GM18508 (cell line): ENCODE measurements at regions not wholly inside any gene's neighbourhood (a gene's known extent, or its start where the extent isn't known, plus 50 kb on each side); places are given as distances from the start of the nearest gene placed in this dataset.
"Not testable (repeated sequence)": the region's sequence is repeated elsewhere in the genome, so short reads cannot be mapped to it uniquely, and the experiment has no call there.

ENCODE experiments used
- ATAC-seq: cut with Tn5 transposase; IDR thresholded peaks from one replicate; pipeline ENCODE4 v1.9.1; 2021; ENCODE audit warnings: moderate number of reproducible peaks; ENCODE audit not compliant: insufficient read depth, unreplicated experiment

DNA sequence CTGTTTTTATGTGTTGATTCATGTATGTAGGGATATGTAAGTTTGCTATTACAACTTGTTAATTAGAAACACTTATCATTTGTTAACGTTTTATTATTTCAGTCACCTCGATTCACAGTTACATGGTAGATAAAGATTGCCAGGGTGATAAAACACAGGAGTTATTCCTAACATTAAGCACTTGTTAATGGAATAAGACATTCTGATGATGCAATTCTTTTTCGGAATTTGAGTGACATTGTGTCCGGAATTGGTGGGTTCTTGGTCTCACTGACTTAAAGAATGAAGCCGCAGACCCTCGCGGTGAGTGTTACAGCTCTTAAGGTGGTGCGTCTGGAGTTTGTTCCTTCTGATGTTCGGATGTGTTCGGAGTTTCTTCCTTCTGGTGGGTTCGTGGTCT lies 624.0 kb upstream of the CITED2 start:
- not testable (repeated sequence) for ATAC-seq

DNA sequence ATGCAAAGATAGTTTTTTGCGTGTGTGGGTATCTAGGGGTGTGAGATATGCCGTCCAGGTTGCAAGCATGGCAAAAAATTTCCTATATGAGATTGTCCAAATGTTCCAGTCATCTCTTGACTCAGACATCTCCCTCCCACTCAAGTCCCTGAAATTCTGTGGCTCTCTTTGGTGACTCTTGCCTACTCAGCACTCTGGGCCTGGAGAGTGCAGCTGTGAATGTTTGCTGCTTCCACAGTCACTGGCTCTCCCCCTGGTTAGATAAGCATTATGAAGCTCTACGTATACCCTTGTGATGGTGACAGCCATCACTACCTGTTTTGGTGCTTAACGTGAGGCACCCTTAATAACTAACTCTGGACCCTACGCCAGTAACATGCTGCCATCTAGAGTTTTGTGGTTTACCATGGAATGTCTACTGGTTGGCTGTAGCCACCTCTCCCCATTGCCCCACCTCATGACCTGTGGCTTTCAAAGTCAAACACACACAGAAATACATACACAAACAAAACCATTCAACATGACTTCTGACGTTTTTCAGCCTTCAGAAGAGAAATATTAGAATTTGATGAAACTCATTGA lies 621.9 kb upstream of the CITED2 start:
- no peak for ATAC-seq

DNA sequence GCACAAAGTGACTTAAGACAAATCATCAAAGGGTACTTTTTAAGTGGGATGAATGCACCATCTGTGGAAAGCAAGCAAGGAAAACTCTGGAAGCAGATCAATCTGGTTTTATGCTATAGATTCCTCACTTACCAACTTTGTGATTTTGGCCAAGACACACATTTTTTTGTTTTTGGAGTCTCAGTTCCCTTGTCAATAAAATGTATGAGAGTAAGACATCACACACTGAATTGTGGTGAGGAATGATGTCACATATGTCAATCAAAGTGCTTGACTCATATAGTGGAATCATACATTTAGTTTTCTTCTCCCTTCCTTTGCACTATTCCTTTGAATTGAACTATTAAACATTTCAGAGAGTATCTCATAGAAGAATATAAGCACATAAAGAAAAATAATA lies 620.5 kb upstream of the CITED2 start:
- no peak for ATAC-seq

DNA sequence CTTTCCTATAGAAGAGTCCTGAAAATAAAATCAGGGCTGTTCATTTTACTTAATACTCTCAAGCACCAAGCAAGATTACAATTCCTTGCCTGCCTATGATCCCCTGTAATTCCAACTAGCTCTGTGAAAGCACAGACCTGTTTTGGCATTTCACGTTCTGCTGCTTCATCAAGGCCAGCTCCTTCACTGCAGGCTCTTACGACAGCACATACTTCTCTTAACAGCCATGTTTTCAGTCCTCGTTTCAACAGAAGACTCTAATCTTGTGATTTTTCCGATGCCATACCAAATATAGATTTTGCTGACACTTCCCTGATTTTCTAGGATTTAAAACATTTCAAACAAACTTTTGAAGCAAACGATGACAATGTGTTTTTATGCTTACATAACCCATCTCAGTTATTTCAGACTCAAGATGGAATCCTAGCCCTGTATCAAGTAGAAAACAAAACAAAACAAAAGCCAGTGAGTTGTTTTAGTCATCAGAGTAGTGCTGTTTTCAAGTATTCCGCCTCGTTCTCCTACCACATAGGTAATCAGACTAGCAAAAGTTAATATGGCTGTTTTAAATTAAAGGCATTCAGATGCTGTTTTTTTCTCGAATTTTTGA lies 616.5 kb upstream of the CITED2 start:
- no peak for ATAC-seq

DNA sequence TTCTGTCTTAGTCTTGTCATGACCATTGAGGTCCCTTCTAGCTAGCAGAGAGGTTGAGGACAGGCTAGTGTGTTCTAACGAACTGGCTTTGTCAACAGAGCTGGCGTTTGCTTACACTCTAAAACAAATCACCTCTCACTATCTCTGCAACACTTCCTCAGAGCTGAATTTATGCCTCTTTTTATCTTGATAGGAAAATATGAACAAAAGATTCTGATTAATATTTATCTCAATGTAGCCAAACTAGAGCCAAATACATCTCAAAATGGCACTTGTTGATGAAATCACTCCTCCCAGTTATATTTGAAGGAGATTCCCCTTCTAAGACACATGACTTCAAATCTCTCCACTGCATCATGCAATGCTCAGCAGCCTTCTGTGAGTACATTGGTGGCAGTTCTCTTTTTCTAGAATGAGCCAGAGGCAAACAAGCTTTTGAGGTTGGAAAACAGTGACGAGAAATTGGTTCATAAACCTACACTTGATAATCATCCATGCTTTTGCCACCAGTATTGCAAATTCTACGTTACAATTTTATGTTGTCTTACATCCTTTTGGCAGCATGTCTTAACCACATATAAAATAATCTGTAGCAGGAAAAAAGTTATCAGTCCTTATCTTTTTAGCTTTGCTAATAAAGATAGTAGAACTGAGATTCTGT lies 615.7 kb upstream of the CITED2 start:
- ATAC-seq, result no peak

DNA sequence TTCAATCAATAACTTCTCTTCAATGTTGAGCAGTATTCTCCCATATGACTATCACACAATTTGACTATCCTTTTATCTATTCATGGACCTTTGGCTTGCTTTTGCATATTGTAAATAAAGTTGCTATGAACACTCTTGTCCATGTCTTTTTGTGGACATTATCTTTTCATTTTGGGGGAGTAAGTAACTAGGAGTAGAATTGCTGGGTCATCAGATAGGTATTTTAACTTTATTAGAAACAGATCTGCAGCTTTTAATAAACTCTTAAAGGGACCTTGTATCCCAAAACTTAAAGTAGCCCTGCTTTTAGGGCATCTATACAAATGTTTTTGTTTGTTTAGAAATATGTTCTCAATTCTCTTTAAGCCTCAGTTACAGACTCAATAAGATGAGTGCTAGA lies 614.2 kb upstream of the CITED2 start:
- no peak for ATAC-seq

DNA sequence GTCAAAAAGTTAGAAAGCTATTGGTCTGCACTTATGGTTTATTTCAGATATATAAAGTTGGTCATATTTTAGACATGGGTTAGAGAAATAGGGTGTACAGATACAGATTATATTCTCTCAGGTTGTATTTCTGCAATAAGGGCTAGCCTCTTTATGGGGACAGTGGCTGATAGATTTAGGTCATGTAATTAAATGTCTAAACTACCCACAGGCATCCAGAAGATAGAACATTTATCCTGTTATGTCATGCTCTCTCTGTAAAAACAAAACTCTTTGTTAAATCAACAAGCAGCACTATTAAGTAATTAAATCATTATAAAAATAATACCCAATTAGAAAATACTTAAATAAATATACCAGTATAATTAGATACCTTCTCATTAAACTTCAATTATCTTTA lies 612.6 kb upstream of the CITED2 start:
- no peak for ATAC-seq

DNA sequence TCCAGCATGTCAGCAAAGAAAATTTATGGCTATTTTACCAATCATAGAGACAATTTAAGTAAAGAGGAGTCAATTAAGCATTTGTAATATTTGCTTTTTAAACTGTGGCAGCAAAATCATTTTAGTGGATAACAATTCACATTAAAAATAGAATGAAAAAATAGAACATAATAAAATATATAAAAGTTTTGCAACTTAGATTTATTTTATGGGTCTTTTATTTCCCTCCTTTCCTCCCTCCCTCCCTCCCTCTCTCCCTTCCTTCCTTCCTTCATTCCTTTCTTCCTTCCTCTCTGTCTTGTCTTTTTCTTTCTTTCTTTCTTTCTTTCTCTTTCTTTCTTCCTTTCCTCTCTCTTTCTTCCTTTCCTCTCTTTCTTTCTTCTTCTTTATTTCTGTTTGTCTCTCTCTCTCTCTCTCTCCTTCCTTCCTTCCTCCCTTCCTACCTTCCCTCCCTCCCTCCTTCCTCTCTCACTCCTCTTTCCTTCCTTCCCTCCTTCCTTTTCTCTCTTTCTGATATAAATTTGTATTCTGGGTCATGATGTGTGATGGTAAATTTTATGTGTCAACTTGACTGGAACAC lies 610.9 kb upstream of the CITED2 start:
- ATAC-seq, result no peak

DNA sequence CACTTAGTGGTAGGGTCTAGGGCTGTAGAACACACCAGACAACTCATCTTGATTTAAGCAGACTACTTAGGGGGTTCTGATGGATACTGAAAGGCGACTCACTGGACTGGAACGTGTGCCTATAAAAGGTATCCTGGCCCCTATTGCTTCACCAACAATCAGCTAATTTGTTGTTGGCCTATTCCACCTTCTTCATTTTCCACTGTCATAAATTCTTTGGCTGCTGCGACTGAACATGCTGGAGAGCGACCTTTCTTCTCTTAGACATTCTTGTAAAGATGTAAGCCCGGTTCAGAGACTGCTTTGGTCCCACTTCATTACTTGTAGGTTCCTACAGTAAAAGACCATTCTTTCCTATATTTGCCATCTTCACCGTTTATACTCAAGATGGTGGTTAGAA lies 609.9 kb upstream of the CITED2 start:
- no peak for ATAC-seq

DNA sequence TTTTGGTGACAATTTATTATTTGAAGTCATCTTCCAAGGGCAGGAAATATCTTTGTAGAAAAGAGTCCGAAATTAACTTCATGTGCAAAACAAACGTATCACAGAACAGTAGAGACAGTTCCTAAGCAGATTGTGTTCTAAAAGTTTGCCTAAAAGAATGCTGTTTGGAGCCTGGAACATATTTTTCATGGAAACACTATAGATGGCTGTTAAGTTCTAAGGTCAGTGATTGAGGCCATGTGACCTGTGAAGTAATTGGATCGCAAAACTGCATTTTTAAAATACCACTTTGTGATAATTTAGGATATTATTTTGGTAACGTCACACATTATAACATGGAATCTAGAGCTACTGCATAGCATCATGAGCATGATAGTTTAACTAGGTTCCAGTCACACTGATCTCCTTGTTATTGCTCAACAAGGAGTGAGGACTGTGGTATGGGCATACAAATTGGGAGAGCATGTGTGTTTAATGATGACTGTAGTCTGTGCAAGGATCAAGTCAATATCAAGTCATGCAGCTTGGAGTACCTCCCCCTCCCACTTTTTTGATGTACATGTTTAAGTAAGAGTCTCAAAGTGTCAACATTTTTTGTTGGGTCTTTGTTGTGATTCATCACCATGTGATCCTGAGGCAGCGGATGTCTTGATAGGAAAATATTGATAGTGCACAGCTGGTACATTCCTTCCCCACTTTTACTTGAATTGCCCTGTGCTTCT lies 609.3 kb upstream of the CITED2 start:
- no peak for ATAC-seq

DNA sequence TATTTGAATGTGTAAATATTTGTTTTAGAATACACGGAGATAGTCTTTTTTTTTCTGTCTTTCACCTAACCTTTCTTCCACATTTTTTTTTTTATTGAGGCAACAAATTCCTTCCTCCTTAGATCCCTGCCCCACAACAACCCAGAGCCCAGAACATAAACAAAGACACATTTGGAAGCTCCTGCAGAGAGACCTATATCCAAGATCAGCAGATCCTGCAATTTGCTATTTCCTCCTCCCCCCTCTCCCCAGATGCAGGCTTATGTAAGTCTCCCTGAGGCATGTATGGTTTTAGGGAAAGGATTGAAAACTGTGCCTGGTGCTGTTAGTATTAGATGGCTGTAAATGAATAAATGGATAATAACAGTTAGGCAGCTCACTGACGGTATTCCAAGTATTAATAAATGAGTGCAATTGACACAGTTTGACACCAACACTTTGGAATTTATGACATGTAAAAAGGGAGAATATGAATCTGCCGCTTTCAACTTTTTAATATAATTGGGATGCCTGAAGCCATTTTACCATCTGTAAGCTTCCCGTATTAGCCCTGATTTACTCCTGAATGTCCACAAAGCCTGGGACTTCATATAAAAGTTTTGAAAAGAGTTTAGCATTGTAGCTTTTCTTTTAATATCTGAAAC lies 608.3 kb upstream of the CITED2 start:
- no peak for ATAC-seq

DNA sequence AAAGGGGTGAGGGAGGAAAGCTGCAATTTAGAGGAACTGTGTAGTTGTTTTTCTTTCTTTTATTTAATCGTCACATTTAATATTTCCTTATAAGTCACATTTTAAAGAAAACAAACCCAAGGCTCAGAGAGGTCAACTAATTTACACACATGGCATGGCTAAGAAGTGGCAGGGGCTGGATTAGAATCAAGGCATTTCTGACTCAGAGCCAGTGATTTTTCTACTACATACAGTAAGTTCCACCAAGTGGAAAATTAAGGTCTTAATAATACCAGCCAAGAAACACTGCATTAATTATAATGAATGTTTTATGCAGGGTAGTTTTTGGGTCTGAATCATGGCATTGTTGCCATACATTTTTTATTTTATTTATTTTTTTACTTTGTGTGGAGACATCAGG lies 607.7 kb upstream of the CITED2 start:
- ATAC-seq, result no peak

DNA sequence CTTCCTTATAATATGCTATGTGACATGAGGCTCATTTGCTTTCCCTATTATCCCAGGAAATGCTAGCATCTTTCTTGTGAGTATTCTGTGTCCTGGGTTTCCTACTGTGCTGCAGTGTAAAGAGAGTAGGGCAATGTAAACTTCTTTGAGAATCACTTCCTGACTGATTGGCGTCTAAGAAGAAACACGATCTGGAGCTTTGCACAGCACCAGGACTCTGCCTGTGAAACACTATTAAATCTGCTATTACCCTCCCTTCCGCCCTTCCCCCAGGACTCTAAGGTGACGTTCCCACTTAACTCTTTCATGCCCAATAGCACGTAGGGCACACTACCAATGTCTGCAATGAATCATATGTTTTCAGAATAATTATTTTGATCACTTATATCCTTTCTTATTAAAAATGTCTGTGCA lies 607.3 kb upstream of the CITED2 start:
- ATAC-seq, result no peak

DNA sequence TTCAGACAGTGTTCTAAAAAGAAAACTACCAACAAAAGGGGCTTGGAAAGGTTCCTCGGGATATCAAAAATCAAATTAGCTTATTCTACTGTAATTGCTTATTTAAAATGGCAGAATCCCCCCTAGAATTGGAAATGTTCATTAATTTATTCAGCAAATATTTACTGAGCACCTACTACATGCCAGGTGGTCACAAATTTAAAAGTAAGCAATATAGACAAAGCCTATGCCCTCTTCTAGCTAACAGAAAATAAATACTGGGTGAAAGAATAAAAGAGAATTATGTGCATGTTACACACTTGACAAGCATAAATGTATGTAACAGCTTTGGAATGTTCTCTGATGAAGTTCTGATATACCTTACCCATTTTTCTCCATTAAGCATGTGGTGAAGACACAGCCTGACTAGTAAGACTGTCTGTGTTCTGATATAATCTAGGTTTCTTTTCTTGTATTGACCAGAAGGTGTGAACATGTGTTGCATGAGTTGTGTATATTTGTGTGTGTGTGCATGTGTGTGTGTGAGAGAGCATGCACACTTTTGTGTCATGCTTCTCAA lies 606.7 kb upstream of the CITED2 start:
- ATAC-seq, result no peak

DNA sequence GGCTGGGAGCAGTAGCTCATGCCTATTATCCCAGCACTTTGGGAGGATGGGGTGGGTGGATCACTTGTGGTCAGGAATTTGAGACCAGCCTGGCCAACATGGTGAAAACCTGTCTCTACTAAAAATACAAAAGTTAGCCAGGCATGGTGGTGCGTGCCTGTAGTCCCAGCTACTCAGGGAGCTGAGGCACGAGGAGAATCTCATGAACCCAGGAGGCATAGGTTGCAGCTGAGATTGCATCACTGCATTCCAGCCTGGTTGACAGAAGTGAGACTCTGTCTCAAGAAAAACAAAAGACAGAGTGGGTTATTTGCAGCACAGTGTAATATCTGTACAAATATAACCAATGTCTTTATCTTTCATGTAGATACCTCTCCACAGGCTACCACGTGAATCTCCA lies 606.2 kb upstream of the CITED2 start:
- not testable (repeated sequence) for ATAC-seq

DNA sequence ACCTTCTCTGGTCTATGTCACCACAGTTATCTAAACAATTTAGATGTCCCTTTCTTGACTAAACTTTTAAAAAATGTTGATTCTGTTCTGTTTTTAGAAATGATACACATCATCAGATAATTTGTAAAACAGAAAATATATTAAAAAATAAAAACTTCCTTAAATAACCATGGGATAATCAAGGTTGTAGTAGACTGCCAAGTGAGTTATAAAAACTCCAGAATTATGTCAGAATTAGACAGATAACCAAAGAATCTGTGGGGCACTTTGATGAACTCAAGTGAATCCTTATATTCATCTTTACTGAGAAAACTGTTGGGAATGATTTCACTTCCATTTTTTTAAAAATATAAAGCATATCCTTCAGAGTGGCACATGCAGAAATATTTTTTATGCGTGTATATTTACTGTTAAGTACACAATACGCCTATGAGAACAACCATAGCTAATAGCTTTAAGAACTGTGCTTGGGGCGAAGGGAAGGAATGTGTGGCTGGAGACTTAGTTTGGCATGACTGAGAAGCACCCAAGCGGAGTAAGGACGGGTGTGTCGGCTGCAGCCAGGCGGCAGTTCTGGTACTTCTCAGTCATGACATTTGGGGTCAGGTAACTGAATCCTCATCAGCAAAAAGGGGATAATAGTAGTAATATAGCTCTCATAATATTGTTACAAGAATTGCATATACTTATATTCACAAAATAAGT lies 604.7 kb upstream of the CITED2 start:
- ATAC-seq, result no peak

DNA sequence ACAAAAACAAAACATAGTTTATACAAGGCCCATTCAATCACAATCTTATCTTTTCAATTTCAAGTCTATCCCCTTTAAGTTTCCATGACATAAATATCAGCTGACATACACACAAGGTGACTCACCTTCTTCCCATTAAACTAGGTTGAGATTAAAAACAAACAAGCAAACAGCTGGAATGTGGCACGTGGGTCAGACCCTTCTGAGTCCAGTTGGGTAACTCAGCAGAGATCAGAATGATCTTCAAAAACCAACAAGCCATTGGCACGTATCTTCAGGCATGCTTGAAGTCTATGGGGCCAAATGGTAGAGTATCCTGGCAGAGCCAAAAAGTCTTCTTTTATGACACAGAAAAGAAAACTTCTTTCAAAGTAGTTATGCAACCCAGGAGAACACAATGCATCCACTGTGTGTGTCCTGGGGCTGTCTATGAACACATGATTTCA lies 603.5 kb upstream of the CITED2 start:
- ATAC-seq, result no peak

DNA sequence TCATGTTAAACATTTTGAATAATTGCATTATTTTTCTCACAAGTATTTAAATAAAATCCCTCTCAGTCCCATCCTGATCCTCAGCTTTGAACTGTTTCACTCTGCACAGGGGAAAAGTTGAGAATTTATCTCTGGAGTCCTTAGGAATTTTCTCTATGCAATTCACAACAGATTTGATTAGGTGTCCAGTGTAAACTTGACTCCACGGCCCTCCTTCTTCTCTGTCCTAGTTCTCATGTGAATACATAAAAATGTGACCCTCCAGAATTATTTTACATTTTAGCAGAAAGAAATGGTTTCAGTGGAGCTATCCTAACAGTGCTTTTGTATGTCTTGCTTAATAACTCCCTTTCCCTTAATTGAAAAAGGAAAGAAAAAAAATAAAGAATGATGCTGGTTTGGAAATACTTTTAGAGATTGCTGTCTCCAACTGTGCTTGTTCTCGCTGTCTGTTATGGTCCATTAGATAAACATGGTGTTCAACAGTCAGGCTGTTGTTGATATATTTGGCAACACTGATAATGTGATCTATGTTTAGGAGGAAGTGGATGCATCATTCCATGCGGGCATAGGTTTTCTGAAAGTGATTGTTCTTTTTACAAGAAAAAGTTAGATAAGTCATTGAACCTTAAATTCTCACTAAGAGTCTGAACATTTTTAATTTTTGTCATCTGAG lies 599.4 kb upstream of the CITED2 start:
- no peak for ATAC-seq

DNA sequence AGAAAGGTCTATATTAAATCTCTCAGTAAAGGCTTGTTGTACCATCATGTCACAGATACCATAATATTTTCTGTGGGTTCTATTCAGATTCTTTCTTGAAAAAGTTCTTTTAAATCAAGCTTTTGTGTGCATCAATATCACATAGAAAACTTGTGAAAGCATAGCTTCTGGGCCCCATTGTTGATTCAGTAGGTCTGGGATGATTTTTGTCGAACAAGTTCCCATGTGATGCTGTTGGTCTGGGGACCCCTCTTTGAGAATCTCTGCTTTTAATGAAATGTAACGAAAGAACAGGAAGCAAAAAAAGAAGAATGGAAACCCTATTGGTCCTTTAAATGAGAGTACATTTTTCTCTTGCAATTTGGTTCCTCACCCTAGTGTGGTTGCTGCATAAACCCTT lies 597.7 kb upstream of the CITED2 start:
- ATAC-seq, result no peak
